ENCODE measurements at regions not wholly inside any gene's neighbourhood (a gene's known extent, or its start where the extent isn't known, plus 50 kb on each side); places are given as distances from the start of the nearest gene placed in this dataset.

DNA sequence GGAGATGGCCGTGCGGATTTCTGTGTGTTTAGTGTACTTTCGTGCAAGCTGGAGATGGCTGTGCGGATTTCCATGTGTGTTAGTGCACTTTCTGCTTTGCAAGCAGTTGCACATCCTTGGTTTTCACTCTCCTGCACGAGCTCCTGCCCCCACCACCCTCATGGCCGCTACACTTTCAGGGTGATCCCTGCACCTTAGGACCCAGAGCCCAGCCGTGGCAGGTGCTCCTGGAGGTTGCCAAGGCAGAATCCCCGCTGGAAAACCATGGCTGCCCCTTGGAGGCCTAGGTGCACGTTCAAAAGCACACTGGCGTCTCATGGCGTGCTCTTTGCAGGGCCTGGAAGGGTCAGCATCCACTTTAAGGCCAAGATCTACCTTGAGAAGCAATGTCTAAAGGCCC, 311.0 kb upstream of the TNRC6C start:
- TF ChIP-seq, protein P1, sequence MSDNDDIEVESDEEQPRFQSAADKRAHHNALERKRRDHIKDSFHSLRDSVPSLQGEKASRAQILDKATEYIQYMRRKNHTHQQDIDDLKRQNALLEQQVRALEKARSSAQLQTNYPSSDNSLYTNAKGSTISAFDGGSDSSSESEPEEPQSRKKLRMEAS (IDR thresholded peaks at IDR 0.05): no peak
- TF ChIP-seq TCF12 (IDR thresholded peaks at IDR 0.05; ENCODE audit: low read depth) (no peak), CEBPB (IDR thresholded peaks at IDR 0.05) (no peak), EP300 (IDR thresholded peaks at IDR 0.05; ENCODE audit: borderline replicate concordance) (no peak), TEAD4 (IDR thresholded peaks at IDR 0.05) (no peak)
- TF ChIP-seq, protein P2, sequence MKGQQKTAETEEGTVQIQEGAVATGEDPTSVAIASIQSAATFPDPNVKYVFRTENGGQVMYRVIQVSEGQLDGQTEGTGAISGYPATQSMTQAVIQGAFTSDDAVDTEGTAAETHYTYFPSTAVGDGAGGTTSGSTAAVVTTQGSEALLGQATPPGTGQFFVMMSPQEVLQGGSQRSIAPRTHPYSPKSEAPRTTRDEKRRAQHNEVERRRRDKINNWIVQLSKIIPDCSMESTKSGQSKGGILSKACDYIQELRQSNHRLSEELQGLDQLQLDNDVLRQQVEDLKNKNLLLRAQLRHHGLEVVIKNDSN (IDR thresholded peaks at IDR 0.05): no peak

Measured in Ishikawa (cell line).